ENCODE measurements at regions not wholly inside any gene's neighbourhood (a gene's known extent, or its start where the extent isn't known, plus 50 kb on each side); places are given as distances from the start of the nearest gene placed in this dataset.

- DNase-seq (ENCODE audit: extremely low spot score), result no peak
- 62% methylated on average over 14 of the region's 14 CpGs for WGBS
- H3K4me1 ChIP-seq, result no peaks in the 10 kb centered on the region
Measured at GRCh38 chr13:50140581-50141374, 125.5 kb downstream of the KCNRG start.

GRCh38 chr13:50141375-50141975 is 126.2 kb downstream of the KCNRG start:
- H3K27me3 ChIP-seq, result no peaks in the 10 kb centered on the region

More at GRCh38 chr13:50140581-50141374, 125.5 kb downstream of the KCNRG start:
- Histone ChIP-seq H3K9me3 (no peaks in the 10 kb centered on the region), H3K4me3 (no peak overlapping the region), H3K27me3 (no peaks in the 10 kb centered on the region), H3K36me3 (no peaks in the 10 kb centered on the region), H3K27ac (replicated peaks in 1 of 4) (no peak overlapping the region)
- no peak for TF ChIP-seq CTCF (IDR thresholded peaks at IDR 0.05)
- no peak for TF ChIP-seq POLR2AphosphoS5 (IDR thresholded peaks at IDR 0.05)
- no peak for TF ChIP-seq EP300 (IDR thresholded peaks at IDR 0.05)
- no peak for TF ChIP-seq POLR2A (IDR thresholded peaks at IDR 0.05; ENCODE audit: low read depth)
- intact Hi-C loops (cut with DNase I), result no loop called here

GRCh38 chr13:50144246-50145160 is 129.3 kb downstream of the KCNRG start:
- H3K36me3 ChIP-seq, result no peaks in the 10 kb centered on the region
- intact Hi-C loops (cut with DNase I), result no loop called here
- H3K4me3 ChIP-seq, result no peak overlapping the region
- H3K4me1 ChIP-seq, result peaks cover 0 to under 1% (median 0%) of the 10 kb centered on the region in 4 donors
- no peak for TF ChIP-seq POLR2AphosphoS5 (IDR thresholded peaks at IDR 0.05)
- no peak for TF ChIP-seq EP300 (IDR thresholded peaks at IDR 0.05)
- no peak for TF ChIP-seq POLR2A (IDR thresholded peaks at IDR 0.05; ENCODE audit: low read depth)
- no peak for TF ChIP-seq CTCF (IDR thresholded peaks at IDR 0.05)
- H3K27me3 ChIP-seq, result no peaks in the 10 kb centered on the region
- no peak for DNase-seq (ENCODE audit: extremely low spot score)
- no peak overlapping the region for H3K27ac ChIP-seq (replicated peaks in 1 of 4)
- no peaks in the 10 kb centered on the region for H3K9me3 ChIP-seq
- 62% methylated on average over 1 of the region's 1 CpG for WGBS

More at GRCh38 chr13:50141375-50141975, 126.2 kb downstream of the KCNRG start:
- no peaks in the 10 kb centered on the region for H3K4me1 ChIP-seq
- TF ChIP-seq POLR2A (IDR thresholded peaks at IDR 0.05; ENCODE audit: low read depth), result no peak
- no peak for TF ChIP-seq POLR2AphosphoS5 (IDR thresholded peaks at IDR 0.05)
- no peak for TF ChIP-seq EP300 (IDR thresholded peaks at IDR 0.05)
- intact Hi-C loops (cut with DNase I), result no loop called here
- no peaks in the 10 kb centered on the region for H3K36me3 ChIP-seq
- DNase-seq (ENCODE audit: extremely low spot score), result no peak
- H3K9me3 ChIP-seq, result no peaks in the 10 kb centered on the region
- H3K4me3 ChIP-seq, result no peak overlapping the region
- H3K27ac ChIP-seq (replicated peaks in 1 of 4), result no peak overlapping the region
- 92% methylated on average over 2 of the region's 2 CpGs for WGBS

- H3K27ac ChIP-seq (replicated peaks in 1 of 4), result no peak overlapping the region
- H3K9me3 ChIP-seq, result no peaks in the 10 kb centered on the region
- 85% methylated on average over 2 of the region's 2 CpGs for WGBS
Measured at GRCh38 chr13:50149214-50149613, 134.0 kb downstream of the KCNRG start.

More at GRCh38 chr13:50149214-50149613, 134.0 kb downstream of the KCNRG start:
- intact Hi-C loops (cut with DNase I), result no loop called here
- Histone ChIP-seq H3K36me3 (no peaks in the 10 kb centered on the region), H3K4me3 (no peak overlapping the region), H3K4me1 (peaks cover 0 to 13% (median 0%) of the 10 kb centered on the region in 4 donors), H3K27me3 (no peaks in the 10 kb centered on the region)
- TF ChIP-seq EP300 (IDR thresholded peaks at IDR 0.05), result no peak
- TF ChIP-seq POLR2AphosphoS5 (IDR thresholded peaks at IDR 0.05), result no peak
- no peak for TF ChIP-seq CTCF (IDR thresholded peaks at IDR 0.05)
- no peak for TF ChIP-seq POLR2A (IDR thresholded peaks at IDR 0.05; ENCODE audit: low read depth)
- no peak for DNase-seq (ENCODE audit: extremely low spot score)

Measured in esophagus muscularis mucosa (tissue), 4 donors.